Thymus (tissue), 11 donors: ENCODE measurements at regions not wholly inside any gene's neighbourhood (a gene's known extent, or its start where the extent isn't known, plus 50 kb on each side); places are given as distances from the start of the nearest gene placed in this dataset.

Experiments
- DNase-seq, 9 donors: peaks; one replicate each; pipeline ENCODE4 v3.0.0-alpha.2; 2013; ENCODE audit warnings: low spot score in 9 of 9, low read depth in 6 of 9, missing footprints in 1 of 9
- H3K27ac ChIP-seq, 2 donors: one replicate each; pipeline ENCODE4 v1.5.1; 2013; ENCODE audit warnings: control low read depth in 1 of 2, low read depth in 1 of 2, low read length in 1 of 2, mild to moderate bottlenecking in 1 of 2, moderate library complexity in 1 of 2
- H3K27me3 ChIP-seq, 2 donors: one replicate each; pipeline ENCODE4 v1.5.1; 2013; ENCODE audit warnings: low read length in 1 of 2; ENCODE audit not compliant: control insufficient read depth in 2 of 2, insufficient read depth in 1 of 2
- H3K36me3 ChIP-seq, 2 donors: one replicate each; pipeline ENCODE4 v1.5.1; 2013; ENCODE audit warnings: low read length in 1 of 2, mild to moderate bottlenecking in 1 of 2, moderate library complexity in 1 of 2; ENCODE audit not compliant: control insufficient read depth in 2 of 2, insufficient read depth in 2 of 2
- H3K4me1 ChIP-seq, 2 donors: one replicate each; pipeline ENCODE4 v1.5.1; 2013; ENCODE audit warnings: low read length in 2 of 2; ENCODE audit not compliant: control insufficient read depth in 2 of 2, insufficient read depth in 2 of 2
- H3K4me3 ChIP-seq, 2 donors: one replicate each; pipeline ENCODE4 v1.5.1; 2013; ENCODE audit warnings: low read length in 2 of 2, control low read depth in 1 of 2, mild to moderate bottlenecking in 1 of 2
- H3K9me3 ChIP-seq, 2 donors: one replicate each; pipeline ENCODE4 v1.5.1; 2013; ENCODE audit warnings: low read length in 1 of 2, mild to moderate bottlenecking in 1 of 2; ENCODE audit not compliant: control insufficient read depth in 2 of 2, insufficient read depth in 1 of 2
- WGBS: extraction: QIAGEN DNeasy Blood & Tissue Kit; methylation state at CpG from one replicate; pipeline ENCODE4 v1.1.7; 2013; 5-methylcytosine and 5-hydroxymethylcytosine counted together
- donor health status: healthy.

DNA sequence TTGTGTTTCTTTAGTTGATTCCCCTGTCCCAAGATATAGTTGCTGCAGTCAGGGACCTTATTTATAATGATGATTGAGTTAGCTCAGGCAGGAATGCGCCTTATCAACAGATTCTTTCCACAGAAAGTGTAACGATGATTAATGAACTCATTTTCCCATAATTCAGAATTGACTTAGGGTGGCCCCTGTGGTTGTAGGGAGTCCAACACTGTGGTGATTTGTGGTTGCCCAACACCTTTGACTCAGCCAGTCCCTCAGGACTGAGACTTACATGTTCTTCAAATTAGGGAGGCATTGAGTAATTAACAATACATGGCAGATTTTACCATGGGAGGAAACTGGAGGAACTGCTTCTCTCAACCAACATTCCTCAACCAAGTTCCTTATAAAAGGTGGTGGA is 221.9 kb downstream of the GABRG2 start:
- Histone ChIP-seq H3K4me3 (no peak overlapping the region), H3K27me3 (no peaks in the 10 kb centered on the region), H3K9me3 (no peaks in the 10 kb centered on the region), H3K36me3 (no peaks in the 10 kb centered on the region), H3K27ac (no peak overlapping the region), H3K4me1 (no peaks in the 10 kb centered on the region)
- 40% methylated on average over 2 of the region's 2 CpGs for WGBS
- DNase-seq: no peak

DNA sequence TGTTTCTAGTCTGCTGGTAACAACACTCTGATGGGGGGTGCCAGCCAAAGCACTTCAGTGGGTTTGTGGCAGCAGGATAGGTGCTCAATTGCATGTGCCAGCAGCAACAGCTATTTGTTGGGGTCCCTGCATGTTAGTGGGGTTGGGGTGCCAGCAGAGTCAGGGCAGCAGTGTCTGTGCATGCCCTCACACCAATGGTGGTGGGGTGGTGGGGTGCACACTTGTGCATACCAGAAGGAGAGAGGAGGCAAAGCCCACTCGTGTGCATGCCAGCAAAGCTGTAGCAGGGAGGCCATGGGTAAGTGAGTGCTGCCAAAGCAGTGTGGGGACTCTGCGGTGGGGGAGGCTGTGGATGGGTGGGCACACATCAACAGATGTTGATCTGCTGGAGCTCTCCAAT is 232.2 kb downstream of the GABRG2 start:
- 88% methylated on average over 2 of the region's 2 CpGs for WGBS

DNA sequence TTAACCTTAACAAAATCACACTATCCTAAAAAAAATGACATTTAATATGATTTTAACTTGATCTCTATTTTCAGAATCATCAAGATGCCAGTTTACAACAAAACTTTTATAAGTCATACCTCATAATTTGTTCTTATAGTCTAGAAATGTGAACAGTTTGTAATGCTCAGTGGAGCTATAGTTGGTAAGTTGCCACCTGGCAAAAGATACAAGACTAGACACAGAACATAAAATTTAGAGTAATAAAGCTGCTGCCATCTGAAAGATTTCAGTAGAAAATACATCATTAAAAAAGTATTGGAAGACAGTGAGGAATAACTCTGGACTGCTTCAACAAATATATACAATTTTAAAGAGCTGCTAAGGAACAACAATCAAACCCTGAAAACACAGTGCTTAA is 233.8 kb downstream of the GABRG2 start:
- H3K27ac ChIP-seq: no peak overlapping the region
- no peaks in the 10 kb centered on the region for H3K27me3 ChIP-seq
- H3K4me1 ChIP-seq: no peaks in the 10 kb centered on the region
- H3K9me3 ChIP-seq: peaks cover 0 to 7% of the 10 kb centered on the region in 2 donors
- H3K36me3 ChIP-seq: no peaks in the 10 kb centered on the region
- H3K4me3 ChIP-seq: no peak overlapping the region
- DNase-seq: no peak

More for the DNA sequence above, 232.2 kb downstream of the GABRG2 start:
- H3K9me3 ChIP-seq: peaks cover 0 to 7% of the 10 kb centered on the region in 2 donors
- H3K36me3 ChIP-seq: no peaks in the 10 kb centered on the region
- no peak for DNase-seq
- no peaks in the 10 kb centered on the region for H3K27me3 ChIP-seq
- H3K4me3 ChIP-seq: no peak overlapping the region
- H3K4me1 ChIP-seq: no peaks in the 10 kb centered on the region
- no peak overlapping the region for H3K27ac ChIP-seq

DNA sequence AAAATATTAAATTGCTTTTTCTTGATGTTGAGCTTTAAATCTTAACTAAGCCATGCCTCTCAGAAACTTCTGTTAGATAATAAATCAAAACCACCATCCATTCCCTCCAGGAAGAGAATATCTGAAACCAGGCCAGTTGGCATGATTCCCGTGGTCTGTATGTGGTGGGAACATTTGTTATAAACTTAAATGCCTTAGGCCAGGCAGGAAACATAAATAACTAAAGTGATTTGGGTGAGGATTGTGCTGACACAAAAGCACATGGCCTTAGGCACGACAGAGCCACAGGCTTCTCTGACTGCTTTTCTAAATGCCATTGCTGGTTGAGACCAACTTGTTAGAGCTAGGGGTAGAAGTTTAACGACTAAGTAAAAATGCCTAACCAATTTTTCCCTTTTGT is 255.9 kb downstream of the GABRG2 start:
- Histone ChIP-seq H3K36me3 (no peaks in the 10 kb centered on the region), H3K27ac (no peak overlapping the region), H3K4me1 (no peaks in the 10 kb centered on the region), H3K27me3 (no peaks in the 10 kb centered on the region), H3K4me3 (no peak overlapping the region), H3K9me3 (peaks cover 0 to 5% of the 10 kb centered on the region in 2 donors)
- DNase-seq: no peak
- WGBS: 21% methylated on average over 3 of the region's 3 CpGs

DNA sequence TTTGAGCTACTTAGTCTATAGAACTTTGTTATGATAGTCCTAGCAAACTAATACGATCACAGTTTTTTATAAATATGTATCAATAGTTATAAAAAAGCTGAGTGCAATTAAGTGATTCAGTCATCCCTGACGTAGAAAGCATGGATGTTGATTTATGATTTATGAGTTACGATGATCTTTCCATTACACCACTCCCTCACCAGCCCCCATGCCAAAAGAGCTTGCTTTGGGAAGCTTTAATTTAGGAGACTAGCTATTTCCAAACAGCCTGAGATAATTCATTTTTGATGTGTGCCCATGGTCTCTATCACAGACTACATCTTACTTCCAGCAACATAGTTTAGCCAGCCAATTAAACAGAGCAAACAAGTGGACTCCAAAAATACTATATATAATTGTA is 256.8 kb downstream of the GABRG2 start:
- H3K4me1 ChIP-seq: no peaks in the 10 kb centered on the region
- no peak overlapping the region for H3K4me3 ChIP-seq
- H3K9me3 ChIP-seq: peaks cover 0 to 5% of the 10 kb centered on the region in 2 donors
- 89% methylated on average over 3 of the region's 3 CpGs for WGBS
- no peaks in the 10 kb centered on the region for H3K27me3 ChIP-seq
- no peak overlapping the region for H3K27ac ChIP-seq
- no peak for DNase-seq
- no peaks in the 10 kb centered on the region for H3K36me3 ChIP-seq

DNA sequence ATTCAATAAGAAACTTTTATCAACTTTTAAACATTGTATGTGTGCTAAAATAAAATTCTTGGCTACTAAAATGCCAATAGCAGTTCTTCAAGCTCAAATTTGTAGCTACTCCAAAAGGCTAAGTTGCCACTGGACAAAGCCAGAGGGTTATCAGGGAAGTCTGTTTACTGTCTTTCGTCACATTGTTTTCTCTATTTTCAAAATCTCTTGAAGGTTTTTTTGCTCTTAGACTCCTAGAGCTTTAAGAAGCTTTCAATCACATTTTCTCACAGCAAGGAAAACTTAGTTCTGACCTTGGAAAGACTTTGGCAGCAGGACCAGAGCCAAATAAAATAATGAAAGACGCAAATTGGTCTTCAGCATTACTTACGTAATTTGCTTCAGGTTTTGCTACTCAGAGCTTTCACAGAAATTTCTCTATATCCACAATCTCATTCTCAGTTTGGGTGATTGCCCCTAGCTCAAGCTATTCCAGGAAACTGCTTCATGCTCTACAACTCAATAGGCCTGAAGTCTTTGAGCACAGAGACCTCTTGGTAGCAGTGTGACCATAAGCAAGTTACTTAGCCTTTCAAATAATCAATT is 257.7 kb downstream of the GABRG2 start:
- no peaks in the 10 kb centered on the region for H3K27me3 ChIP-seq
- no peaks in the 10 kb centered on the region for H3K4me1 ChIP-seq
- DNase-seq: no peak
- H3K27ac ChIP-seq: no peak overlapping the region
- no peak overlapping the region for H3K4me3 ChIP-seq
- WGBS: 95% methylated on average over 3 of the region's 3 CpGs
- H3K9me3 ChIP-seq: peaks cover 0 to 5% of the 10 kb centered on the region in 2 donors
- no peaks in the 10 kb centered on the region for H3K36me3 ChIP-seq

DNA sequence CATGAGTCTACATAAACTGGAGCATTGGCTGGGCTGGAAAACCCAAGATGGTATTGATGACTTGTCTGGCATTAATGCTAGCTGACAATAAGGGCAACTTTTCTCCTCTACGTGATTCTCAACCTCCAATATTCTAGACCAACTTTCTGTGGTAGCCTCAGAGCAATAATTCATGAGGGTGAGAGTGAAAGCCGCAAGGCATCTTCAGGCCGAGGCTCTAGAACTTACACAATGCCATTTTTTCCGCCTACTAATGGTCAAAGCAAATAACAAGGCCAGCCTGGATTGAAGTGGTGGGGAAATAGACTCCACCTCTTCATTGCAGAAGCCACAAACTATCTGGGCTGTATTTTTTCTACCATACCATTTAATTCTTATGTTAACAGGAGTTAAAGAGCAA is 267.4 kb downstream of the GABRG2 start:
- H3K9me3 ChIP-seq: no peaks in the 10 kb centered on the region
- DNase-seq: no peak
- H3K4me3 ChIP-seq: no peak overlapping the region
- no peaks in the 10 kb centered on the region for H3K4me1 ChIP-seq
- H3K27ac ChIP-seq: no peak overlapping the region
- no peaks in the 10 kb centered on the region for H3K36me3 ChIP-seq
- WGBS: 89% methylated on average over 4 of the region's 4 CpGs
- no peaks in the 10 kb centered on the region for H3K27me3 ChIP-seq

DNA sequence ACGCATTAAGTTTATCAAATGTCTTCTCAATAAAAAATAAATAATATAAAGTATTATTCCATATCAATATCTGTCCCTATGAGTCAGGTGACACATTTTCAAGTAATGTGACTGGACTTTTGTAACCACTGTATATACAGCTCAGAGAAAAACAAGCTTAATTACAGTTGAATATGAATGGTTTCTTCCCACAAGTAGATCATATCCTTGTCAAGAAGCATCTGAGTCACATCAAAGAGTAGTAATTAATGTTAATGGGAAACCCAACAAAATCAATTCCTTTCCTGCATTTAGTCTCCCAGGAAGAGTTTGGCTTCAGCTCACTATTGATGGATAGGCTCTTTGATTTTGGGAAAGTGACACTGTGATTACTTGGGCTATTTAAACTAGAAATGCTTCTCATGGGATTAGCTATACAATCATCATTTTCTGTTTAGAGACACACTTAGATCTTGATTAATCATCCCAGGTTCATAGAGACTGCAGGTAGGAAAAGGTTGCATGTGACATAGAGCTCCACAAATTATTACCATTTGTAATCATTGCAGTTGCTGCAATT is 292.9 kb downstream of the GABRG2 start:
- no peaks in the 10 kb centered on the region for H3K4me1 ChIP-seq
- DNase-seq: no peak
- no peaks in the 10 kb centered on the region for H3K9me3 ChIP-seq
- 0% methylated on average over 1 of the region's 1 CpG for WGBS
- H3K27ac ChIP-seq: no peak overlapping the region
- no peaks in the 10 kb centered on the region for H3K27me3 ChIP-seq
- no peaks in the 10 kb centered on the region for H3K36me3 ChIP-seq
- H3K4me3 ChIP-seq: no peak overlapping the region

DNA sequence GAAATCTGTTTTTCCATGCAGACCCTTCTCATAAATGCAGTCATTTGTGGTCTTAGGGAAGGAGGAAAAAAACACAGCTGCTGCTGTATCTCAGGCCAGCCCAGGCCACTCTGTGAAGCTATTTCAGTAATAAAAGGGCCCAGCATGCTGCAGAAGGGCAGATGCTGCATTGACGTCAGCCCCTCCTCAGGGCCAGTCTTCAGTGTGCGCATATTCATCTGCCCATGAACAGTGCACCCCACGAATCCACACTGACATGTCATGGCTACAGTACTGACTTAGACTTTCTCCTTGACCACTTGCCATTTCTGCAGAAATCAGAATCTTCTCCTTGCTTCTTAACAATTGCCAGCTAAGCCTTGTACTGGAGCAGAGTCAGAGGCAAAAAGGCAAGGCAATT is 304.7 kb downstream of the GABRG2 start:
- DNase-seq: no peak
- H3K36me3 ChIP-seq: no peaks in the 10 kb centered on the region
- H3K27ac ChIP-seq: no peak overlapping the region
- no peaks in the 10 kb centered on the region for H3K27me3 ChIP-seq
- H3K4me3 ChIP-seq: no peak overlapping the region
- H3K9me3 ChIP-seq: peaks cover 1 to 8% of the 10 kb centered on the region in 2 donors
- WGBS: 55% methylated on average over 3 of the region's 3 CpGs
- H3K4me1 ChIP-seq: no peaks in the 10 kb centered on the region
